ENCODE measurements at regions not wholly inside any gene's neighbourhood (a gene's known extent, or its start where the extent isn't known, plus 50 kb on each side); places are given as distances from the start of the nearest gene placed in this dataset.

GRCh38 chr15:88323976-88324740 is 67.6 kb upstream of the NTRK3 start:
- Mint-ChIP-seq H3K4me3 (no peak overlapping the region), H3K9me3 (peaks cover 0 to 2% (median 0%) of the 10 kb centered on the region in 7 donors), H3K36me3 (no peaks in the 10 kb centered on the region), H3K27me3 (peaks cover 6% of the 10 kb centered on the region), H3K4me1 (no peaks in the 10 kb centered on the region), H3K27ac (no peak overlapping the region)
- H3K36me3 ChIP-seq (ENCODE audit: control insufficient read depth, insufficient read depth, low read length): no peaks in the 10 kb centered on the region
- H3K4me3 ChIP-seq (ENCODE audit: low read depth, low read length): no peak overlapping the region
- no peaks in the 10 kb centered on the region for H3K9me3 ChIP-seq (ENCODE audit: control insufficient read depth in 2 of 2, low read length in 2 of 2)
- no peaks in the 10 kb centered on the region for H3K4me1 ChIP-seq (ENCODE audit: control insufficient read depth, insufficient read depth, low read length, poor library complexity, severe bottlenecking)
- no peak overlapping the region for H3K27ac ChIP-seq (ENCODE audit: insufficient read depth, low read length, poor library complexity, severe bottlenecking)
- no peaks in the 10 kb centered on the region for H3K27me3 ChIP-seq (ENCODE audit: control insufficient read depth, insufficient read depth, low read length)
- ATAC-seq (ENCODE audit: low read depth in 2 of 2): no peak
- DNase-seq: no peak

DNA sequence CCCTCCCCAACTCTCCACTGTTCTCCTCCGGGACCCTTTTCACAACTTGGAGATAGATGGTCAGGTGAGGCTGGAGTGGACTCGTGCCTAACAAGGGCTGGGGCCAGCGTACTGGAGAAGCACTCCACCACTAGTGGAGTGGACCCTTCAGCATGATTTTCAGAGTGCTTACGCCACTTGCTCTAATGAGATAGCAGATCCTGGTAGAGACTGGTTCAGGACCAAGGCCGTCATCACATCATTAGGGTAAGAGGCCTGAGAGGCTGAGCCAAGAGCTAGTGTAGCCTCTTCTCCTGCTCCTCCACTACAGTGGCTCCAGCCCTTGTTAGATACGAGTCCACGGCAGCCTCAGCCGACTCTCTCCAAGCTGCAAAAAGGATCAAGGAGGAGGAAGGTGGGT is 66.9 kb upstream of the NTRK3 start:
- H3K4me3 Mint-ChIP-seq: no peak overlapping the region
- DNase-seq (no peak), ATAC-seq (ENCODE audit: low read depth in 2 of 2) (no peak)
- H3K9me3 Mint-ChIP-seq: peaks cover 0 to 2% (median 0%) of the 10 kb centered on the region in 7 donors
- peaks cover 6% of the 10 kb centered on the region for H3K27me3 Mint-ChIP-seq
- Histone ChIP-seq H3K9me3 (ENCODE audit: control insufficient read depth in 2 of 2, low read length in 2 of 2) (no peaks in the 10 kb centered on the region), H3K36me3 (ENCODE audit: control insufficient read depth, insufficient read depth, low read length) (no peaks in the 10 kb centered on the region), H3K27me3 (ENCODE audit: control insufficient read depth, insufficient read depth, low read length) (no peaks in the 10 kb centered on the region), H3K4me1 (ENCODE audit: control insufficient read depth, insufficient read depth, low read length, poor library complexity, severe bottlenecking) (no peaks in the 10 kb centered on the region), H3K27ac (ENCODE audit: insufficient read depth, low read length, poor library complexity, severe bottlenecking) (no peak overlapping the region), H3K4me3 (ENCODE audit: low read depth, low read length) (no peak overlapping the region)
- no peaks in the 10 kb centered on the region for H3K4me1 Mint-ChIP-seq
- H3K27ac Mint-ChIP-seq: no peak overlapping the region
- H3K36me3 Mint-ChIP-seq: no peaks in the 10 kb centered on the region

DNA sequence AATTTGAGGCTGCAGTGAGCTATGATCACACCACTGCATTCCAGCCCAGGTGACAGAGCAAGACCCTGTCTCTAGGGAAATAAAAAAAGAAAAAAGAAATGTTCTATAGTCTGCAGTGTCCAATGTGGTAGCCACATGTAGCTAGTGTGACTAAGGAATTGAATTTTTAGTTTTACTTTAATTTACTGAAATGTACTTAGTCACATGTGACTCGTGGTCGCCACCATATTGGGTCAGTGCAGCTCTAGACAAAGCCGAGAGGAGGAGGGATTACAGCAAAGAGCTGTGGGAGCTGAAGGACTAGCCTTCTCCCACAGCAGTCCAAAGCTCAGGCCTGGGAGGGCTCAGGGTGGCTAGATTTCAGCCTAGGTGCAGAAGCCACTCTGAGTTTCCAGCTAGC is 65.9 kb upstream of the NTRK3 start:
- H3K4me3 ChIP-seq (ENCODE audit: low read depth, low read length): no peak overlapping the region
- ATAC-seq (ENCODE audit: low read depth in 2 of 2): no peak
- no peak for DNase-seq
- Mint-ChIP-seq H3K27ac (no peak overlapping the region), H3K36me3 (no peaks in the 10 kb centered on the region), H3K4me3 (no peak overlapping the region), H3K9me3 (peaks cover 0 to 1% (median 0%) of the 10 kb centered on the region in 7 donors), H3K27me3 (peaks cover 6% of the 10 kb centered on the region), H3K4me1 (no peaks in the 10 kb centered on the region)
- H3K27ac ChIP-seq (ENCODE audit: insufficient read depth, low read length, poor library complexity, severe bottlenecking): no peak overlapping the region
- no peaks in the 10 kb centered on the region for H3K36me3 ChIP-seq (ENCODE audit: control insufficient read depth, insufficient read depth, low read length)
- H3K9me3 ChIP-seq (ENCODE audit: control insufficient read depth in 2 of 2, low read length in 2 of 2): no peaks in the 10 kb centered on the region
- H3K27me3 ChIP-seq (ENCODE audit: control insufficient read depth, insufficient read depth, low read length): no peaks in the 10 kb centered on the region
- no peaks in the 10 kb centered on the region for H3K4me1 ChIP-seq (ENCODE audit: control insufficient read depth, insufficient read depth, low read length, poor library complexity, severe bottlenecking)

- Mint-ChIP-seq H3K4me1 (no peaks in the 10 kb centered on the region), H3K9me3 (peaks cover 0 to 3% (median 0%) of the 10 kb centered on the region in 7 donors), H3K27me3 (peaks cover 6% of the 10 kb centered on the region), H3K36me3 (no peaks in the 10 kb centered on the region), H3K4me3 (no peak overlapping the region), H3K27ac (no peak overlapping the region)
- Histone ChIP-seq H3K4me3 (ENCODE audit: low read depth, low read length) (no peak overlapping the region), H3K9me3 (ENCODE audit: control insufficient read depth in 2 of 2, low read length in 2 of 2) (no peaks in the 10 kb centered on the region), H3K27me3 (ENCODE audit: control insufficient read depth, insufficient read depth, low read length) (no peaks in the 10 kb centered on the region), H3K4me1 (ENCODE audit: control insufficient read depth, insufficient read depth, low read length, poor library complexity, severe bottlenecking) (no peaks in the 10 kb centered on the region), H3K36me3 (ENCODE audit: control insufficient read depth, insufficient read depth, low read length) (no peaks in the 10 kb centered on the region), H3K27ac (ENCODE audit: insufficient read depth, low read length, poor library complexity, severe bottlenecking) (no peak overlapping the region)
- DNase-seq (no peak), ATAC-seq (ENCODE audit: low read depth in 2 of 2) (no peak)
These were observed 64.7 kb upstream of the NTRK3 start for GRCh38 chr15:88321271-88321670.

DNA sequence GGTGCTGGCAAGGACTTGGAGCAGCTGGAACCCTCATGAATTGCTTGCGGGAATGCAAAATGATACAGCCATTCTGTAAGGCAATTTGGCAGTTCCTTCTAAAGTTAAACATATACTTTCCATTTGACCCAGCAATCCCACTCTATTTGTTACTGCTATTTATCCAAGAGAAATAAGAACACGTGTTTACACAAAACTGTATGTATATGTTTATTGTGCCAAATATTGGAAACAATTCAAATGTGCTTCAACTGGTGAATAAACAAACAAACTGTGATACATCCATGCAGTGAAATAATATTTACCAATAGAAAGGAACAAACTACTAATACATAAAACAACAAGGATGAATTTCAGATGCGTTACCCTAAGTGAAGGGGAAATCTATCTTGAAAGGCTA is 60.0 kb upstream of the NTRK3 start:
- no peaks in the 10 kb centered on the region for H3K9me3 ChIP-seq (ENCODE audit: control insufficient read depth in 2 of 2, low read length in 2 of 2)
- H3K36me3 ChIP-seq (ENCODE audit: control insufficient read depth, insufficient read depth, low read length): no peaks in the 10 kb centered on the region
- no peak for DNase-seq
- Mint-ChIP-seq H3K27me3 (peaks cover 15% of the 10 kb centered on the region), H3K27ac (no peak overlapping the region), H3K9me3 (peaks cover 0 to 5% (median 2%) of the 10 kb centered on the region in 7 donors), H3K36me3 (no peaks in the 10 kb centered on the region), H3K4me1 (no peaks in the 10 kb centered on the region), H3K4me3 (no peak overlapping the region)
- no peak overlapping the region for H3K4me3 ChIP-seq (ENCODE audit: low read depth, low read length)
- H3K4me1 ChIP-seq (ENCODE audit: control insufficient read depth, insufficient read depth, low read length, poor library complexity, severe bottlenecking): no peaks in the 10 kb centered on the region
- no peak for ATAC-seq (ENCODE audit: low read depth in 2 of 2)
- H3K27ac ChIP-seq (ENCODE audit: insufficient read depth, low read length, poor library complexity, severe bottlenecking): no peak overlapping the region
- peaks cover 3% of the 10 kb centered on the region for H3K27me3 ChIP-seq (ENCODE audit: control insufficient read depth, insufficient read depth, low read length)

GRCh38 chr15:88315221-88315878 is 58.8 kb upstream of the NTRK3 start:
- Mint-ChIP-seq H3K4me1 (no peaks in the 10 kb centered on the region), H3K27me3 (peaks cover 12% of the 10 kb centered on the region), H3K27ac (no peak overlapping the region), H3K36me3 (no peaks in the 10 kb centered on the region), H3K9me3 (peaks cover 0 to 5% (median 2%) of the 10 kb centered on the region in 7 donors), H3K4me3 (no peak overlapping the region)
- Histone ChIP-seq H3K9me3 (ENCODE audit: control insufficient read depth in 2 of 2, low read length in 2 of 2) (peaks cover 0 to 2% of the 10 kb centered on the region in 2 experiments), H3K27me3 (ENCODE audit: control insufficient read depth, insufficient read depth, low read length) (peaks cover 3% of the 10 kb centered on the region), H3K36me3 (ENCODE audit: control insufficient read depth, insufficient read depth, low read length) (no peaks in the 10 kb centered on the region), H3K4me3 (ENCODE audit: low read depth, low read length) (no peak overlapping the region), H3K4me1 (ENCODE audit: control insufficient read depth, insufficient read depth, low read length, poor library complexity, severe bottlenecking) (no peaks in the 10 kb centered on the region), H3K27ac (ENCODE audit: insufficient read depth, low read length, poor library complexity, severe bottlenecking) (no peak overlapping the region)
- ATAC-seq (ENCODE audit: low read depth in 2 of 2): no peak
- no peak for DNase-seq

- DNase-seq (no peak), ATAC-seq (ENCODE audit: low read depth in 2 of 2) (no peak)
- no peaks in the 10 kb centered on the region for H3K36me3 Mint-ChIP-seq
- Histone ChIP-seq H3K4me3 (ENCODE audit: low read depth, low read length) (no peak overlapping the region), H3K36me3 (ENCODE audit: control insufficient read depth, insufficient read depth, low read length) (no peaks in the 10 kb centered on the region), H3K27ac (ENCODE audit: insufficient read depth, low read length, poor library complexity, severe bottlenecking) (no peak overlapping the region), H3K9me3 (ENCODE audit: control insufficient read depth in 2 of 2, low read length in 2 of 2) (peaks cover 0 to 2% of the 10 kb centered on the region in 2 experiments), H3K27me3 (ENCODE audit: control insufficient read depth, insufficient read depth, low read length) (peaks cover 3% of the 10 kb centered on the region), H3K4me1 (ENCODE audit: control insufficient read depth, insufficient read depth, low read length, poor library complexity, severe bottlenecking) (no peaks in the 10 kb centered on the region)
- H3K27me3 Mint-ChIP-seq: peaks cover 12% of the 10 kb centered on the region
- H3K4me1 Mint-ChIP-seq: no peaks in the 10 kb centered on the region
- no peak overlapping the region for H3K4me3 Mint-ChIP-seq
- peaks cover 0 to 5% (median 2%) of the 10 kb centered on the region in 7 donors for H3K9me3 Mint-ChIP-seq
- H3K27ac Mint-ChIP-seq: no peak overlapping the region
These were observed 56.5 kb upstream of the NTRK3 start for GRCh38 chr15:88312941-88313579.

Measured in CD4-positive, CD25-positive, alpha-beta regulatory T cell (primary cell).